ENCODE measurements at regions not wholly inside any gene's neighbourhood (a gene's known extent, or its start where the extent isn't known, plus 50 kb on each side); places are given as distances from the start of the nearest gene placed in this dataset.

DNA sequence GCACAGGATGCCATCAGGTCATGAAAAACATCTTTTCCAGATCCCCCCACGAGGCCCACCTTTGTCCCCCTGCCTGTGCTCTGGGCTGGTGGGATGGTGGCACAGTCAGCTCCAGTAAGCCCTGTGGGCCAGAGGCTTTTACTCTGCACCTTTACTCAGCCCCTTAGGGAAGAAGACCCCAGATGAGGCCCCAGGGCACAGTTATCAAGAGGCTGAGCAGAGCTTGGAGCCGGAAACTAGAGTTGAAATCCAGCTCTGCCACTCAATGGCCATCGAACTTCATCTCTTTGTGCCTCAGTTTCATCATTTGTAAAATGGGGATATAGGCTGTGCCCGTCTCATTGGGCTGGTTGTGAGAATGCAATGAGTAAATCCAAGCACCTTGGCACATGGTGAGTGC, 81.7 kb upstream of the TOX2 start:
- TF ChIP-seq, protein P1, sequence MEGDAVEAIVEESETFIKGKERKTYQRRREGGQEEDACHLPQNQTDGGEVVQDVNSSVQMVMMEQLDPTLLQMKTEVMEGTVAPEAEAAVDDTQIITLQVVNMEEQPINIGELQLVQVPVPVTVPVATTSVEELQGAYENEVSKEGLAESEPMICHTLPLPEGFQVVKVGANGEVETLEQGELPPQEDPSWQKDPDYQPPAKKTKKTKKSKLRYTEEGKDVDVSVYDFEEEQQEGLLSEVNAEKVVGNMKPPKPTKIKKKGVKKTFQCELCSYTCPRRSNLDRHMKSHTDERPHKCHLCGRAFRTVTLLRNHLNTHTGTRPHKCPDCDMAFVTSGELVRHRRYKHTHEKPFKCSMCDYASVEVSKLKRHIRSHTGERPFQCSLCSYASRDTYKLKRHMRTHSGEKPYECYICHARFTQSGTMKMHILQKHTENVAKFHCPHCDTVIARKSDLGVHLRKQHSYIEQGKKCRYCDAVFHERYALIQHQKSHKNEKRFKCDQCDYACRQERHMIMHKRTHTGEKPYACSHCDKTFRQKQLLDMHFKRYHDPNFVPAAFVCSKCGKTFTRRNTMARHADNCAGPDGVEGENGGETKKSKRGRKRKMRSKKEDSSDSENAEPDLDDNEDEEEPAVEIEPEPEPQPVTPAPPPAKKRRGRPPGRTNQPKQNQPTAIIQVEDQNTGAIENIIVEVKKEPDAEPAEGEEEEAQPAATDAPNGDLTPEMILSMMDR (IDR thresholded peaks at IDR 0.05; ENCODE audit: poor library complexity), result no peak
- TF ChIP-seq EZH2 (IDR thresholded peaks at IDR 0.05; ENCODE audit: borderline replicate concordance), result no peak
